Omental fat pad (tissue), 3 donors: ENCODE measurements at regions not wholly inside any gene's neighbourhood (a gene's known extent, or its start where the extent isn't known, plus 50 kb on each side); places are given as distances from the start of the nearest gene placed in this dataset.

Experiments used
- ATAC-seq: fragments of 150-250 bp; one replicate; pipeline ENCODE4 v1.9.1; 2016; ENCODE audit warnings: mild to moderate bottlenecking, moderate library complexity; ENCODE audit not compliant: low FRiP score
- DNase-seq: peaks from one replicate; pipeline ENCODE4 v3.0.0-alpha.2; 2019; ENCODE audit warnings: low spot score
- TF ChIP-seq, protein P1 (sequence below), 3 donors: fragments of 450-650 bp; IDR thresholded peaks; one replicate each; pipeline ENCODE4 v1.5.1; 2016 to 2017; ENCODE audit warnings: antibody characterized with exemption in 3 of 3, mild to moderate bottlenecking in 3 of 3, moderate library complexity in 2 of 3

DNA sequence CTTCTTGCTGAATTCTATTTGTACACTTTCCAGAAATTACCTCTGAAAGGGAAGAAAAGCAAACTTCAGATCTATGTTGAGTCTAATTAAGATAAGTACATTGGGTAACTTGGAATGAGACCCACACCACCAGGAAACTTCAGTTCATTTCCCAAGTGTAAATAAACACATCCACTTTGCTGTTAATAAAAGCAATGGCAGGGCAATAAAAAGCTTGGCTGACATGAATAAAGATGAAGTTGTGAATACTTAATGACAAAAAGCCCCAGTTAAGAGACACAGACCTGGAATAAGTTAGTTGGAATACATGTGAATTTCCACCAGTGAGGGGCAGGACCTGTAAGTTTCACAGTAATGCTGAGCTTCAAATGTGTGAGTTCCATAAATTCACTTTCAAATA lies 83.3 kb downstream of the MEX3B start:
- no peak for DNase-seq

DNA sequence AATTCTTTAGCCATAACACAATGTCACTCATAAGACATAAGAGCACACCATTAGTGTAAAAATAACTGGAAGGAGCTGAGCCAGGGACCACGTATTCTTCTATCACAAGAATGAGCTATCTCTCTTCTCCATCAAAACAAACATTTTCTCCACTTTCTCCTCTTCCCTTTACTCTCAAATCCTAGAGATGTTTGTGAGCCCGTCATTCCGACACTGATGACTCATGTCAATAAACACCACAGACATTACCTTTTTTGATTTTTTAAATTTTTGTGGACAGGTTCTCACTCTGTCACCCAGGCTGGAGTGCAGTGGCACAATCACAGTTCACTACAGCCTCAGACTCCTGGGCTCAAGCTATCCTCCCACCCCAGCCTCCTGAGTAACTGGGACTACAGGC lies 86.6 kb downstream of the MEX3B start:
- ATAC-seq (no peak), DNase-seq (no peak)
- TF ChIP-seq, protein P1, sequence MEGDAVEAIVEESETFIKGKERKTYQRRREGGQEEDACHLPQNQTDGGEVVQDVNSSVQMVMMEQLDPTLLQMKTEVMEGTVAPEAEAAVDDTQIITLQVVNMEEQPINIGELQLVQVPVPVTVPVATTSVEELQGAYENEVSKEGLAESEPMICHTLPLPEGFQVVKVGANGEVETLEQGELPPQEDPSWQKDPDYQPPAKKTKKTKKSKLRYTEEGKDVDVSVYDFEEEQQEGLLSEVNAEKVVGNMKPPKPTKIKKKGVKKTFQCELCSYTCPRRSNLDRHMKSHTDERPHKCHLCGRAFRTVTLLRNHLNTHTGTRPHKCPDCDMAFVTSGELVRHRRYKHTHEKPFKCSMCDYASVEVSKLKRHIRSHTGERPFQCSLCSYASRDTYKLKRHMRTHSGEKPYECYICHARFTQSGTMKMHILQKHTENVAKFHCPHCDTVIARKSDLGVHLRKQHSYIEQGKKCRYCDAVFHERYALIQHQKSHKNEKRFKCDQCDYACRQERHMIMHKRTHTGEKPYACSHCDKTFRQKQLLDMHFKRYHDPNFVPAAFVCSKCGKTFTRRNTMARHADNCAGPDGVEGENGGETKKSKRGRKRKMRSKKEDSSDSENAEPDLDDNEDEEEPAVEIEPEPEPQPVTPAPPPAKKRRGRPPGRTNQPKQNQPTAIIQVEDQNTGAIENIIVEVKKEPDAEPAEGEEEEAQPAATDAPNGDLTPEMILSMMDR (IDR thresholded peaks at IDR 0.05), result no peak

More for the DNA sequence above, 83.3 kb downstream of the MEX3B start:
- ATAC-seq, result no peak
- TF ChIP-seq, protein P1 (IDR thresholded peaks at IDR 0.05), result no peak

DNA sequence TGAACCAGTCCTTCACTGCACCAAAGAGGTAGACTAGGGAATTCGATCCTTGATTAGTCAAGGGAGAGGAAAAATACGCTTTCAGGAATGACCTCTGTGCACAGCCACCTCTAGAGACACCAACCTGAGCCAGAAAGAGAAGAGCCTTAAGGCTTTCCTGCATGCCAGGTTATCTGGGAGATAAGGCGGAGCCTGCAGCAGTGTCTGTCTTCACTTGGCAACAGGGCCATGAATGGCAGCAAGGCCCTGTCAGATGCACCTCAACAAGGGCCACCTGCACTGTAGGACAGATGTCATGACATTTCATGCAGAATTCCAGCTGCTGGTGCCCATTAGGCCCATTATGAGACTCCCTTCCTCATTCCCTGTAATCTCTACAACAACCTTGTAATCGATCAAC lies 88.1 kb downstream of the MEX3B start:
- ATAC-seq (no peak), DNase-seq (no peak)
- TF ChIP-seq, protein P1 (IDR thresholded peaks at IDR 0.05), result no peak

GRCh38 chr15:81955382-81956062 lies 90.3 kb downstream of the MEX3B start:
- TF ChIP-seq, protein P1 (IDR thresholded peaks at IDR 0.05), result no peak
- ATAC-seq, result no peak
- DNase-seq, result no peak

GRCh38 chr15:81954158-81954783 lies 91.5 kb downstream of the MEX3B start:
- TF ChIP-seq, protein P1 (IDR thresholded peaks at IDR 0.05), result no peak
- DNase-seq, result no peak
- no peak for ATAC-seq

- TF ChIP-seq, protein P1 (IDR thresholded peaks at IDR 0.05), result no peak
- ATAC-seq (no peak), DNase-seq (no peak)
Measured at GRCh38 chr15:81950841-81951414, 94.9 kb downstream of the MEX3B start.

DNA sequence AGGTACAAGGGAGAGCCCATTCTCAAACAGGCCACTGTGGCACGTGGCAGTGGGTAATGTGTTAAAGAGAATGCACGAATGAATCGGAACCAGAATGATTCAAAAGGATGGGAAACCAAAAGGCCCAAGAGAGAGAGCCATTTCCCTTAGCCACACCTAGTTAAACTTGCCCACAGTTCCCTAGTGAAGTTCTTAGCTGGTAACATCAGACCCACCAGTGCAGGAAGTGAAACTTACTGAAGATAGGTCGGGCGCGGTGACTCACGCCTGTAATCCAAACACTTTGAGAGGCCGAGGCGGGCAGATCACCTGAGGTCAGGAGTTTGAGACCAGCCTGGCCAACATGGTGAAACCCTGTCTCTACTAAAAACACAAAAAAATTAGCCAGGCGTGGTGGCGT lies 97.1 kb downstream of the MEX3B start:
- TF ChIP-seq, protein P1 (IDR thresholded peaks at IDR 0.05), result no peak

More for the DNA sequence above, 97.1 kb downstream of the MEX3B start:
- no peak for ATAC-seq
- no peak for DNase-seq
